ENCODE measurements at regions not wholly inside any gene's neighbourhood (a gene's known extent, or its start where the extent isn't known, plus 50 kb on each side); places are given as distances from the start of the nearest gene placed in this dataset.

DNA sequence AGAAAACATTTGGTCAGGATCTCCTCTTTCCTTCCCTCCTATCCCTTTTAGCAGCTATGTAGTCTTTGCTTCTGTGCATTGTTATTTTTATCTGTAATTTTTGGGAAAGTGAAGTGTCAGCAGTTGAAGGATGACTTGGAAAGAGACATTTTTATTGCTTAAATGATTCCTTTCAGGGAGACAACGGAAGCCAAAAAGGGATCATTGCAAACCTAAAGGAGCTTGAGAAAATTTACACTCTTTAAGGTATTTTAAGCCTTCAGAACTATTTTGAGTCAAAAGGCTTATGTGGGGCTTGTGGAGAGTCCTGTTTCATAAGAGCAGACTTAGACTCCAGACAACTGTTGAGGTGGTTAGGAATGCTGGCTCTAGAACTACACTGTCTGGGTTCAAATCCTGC, 281.6 kb downstream of the KIF4B start:
- in situ Hi-C loops (cut with MboI; ENCODE audit: low sequenced_read_pairs) = no loop called here
- DNase-seq (ENCODE audit: low spot score in 2 of 2) = no peak
- H3K36me3 ChIP-seq (replicated peaks) = no peaks in the 10 kb centered on the region
- no peaks in the 10 kb centered on the region for H3K9me3 ChIP-seq
- H3K4me3 ChIP-seq = no peak overlapping the region
- H3K4me1 ChIP-seq = no peaks in the 10 kb centered on the region
- no peaks in the 10 kb centered on the region for H3K27me3 ChIP-seq (ENCODE audit: low read depth)

DNA sequence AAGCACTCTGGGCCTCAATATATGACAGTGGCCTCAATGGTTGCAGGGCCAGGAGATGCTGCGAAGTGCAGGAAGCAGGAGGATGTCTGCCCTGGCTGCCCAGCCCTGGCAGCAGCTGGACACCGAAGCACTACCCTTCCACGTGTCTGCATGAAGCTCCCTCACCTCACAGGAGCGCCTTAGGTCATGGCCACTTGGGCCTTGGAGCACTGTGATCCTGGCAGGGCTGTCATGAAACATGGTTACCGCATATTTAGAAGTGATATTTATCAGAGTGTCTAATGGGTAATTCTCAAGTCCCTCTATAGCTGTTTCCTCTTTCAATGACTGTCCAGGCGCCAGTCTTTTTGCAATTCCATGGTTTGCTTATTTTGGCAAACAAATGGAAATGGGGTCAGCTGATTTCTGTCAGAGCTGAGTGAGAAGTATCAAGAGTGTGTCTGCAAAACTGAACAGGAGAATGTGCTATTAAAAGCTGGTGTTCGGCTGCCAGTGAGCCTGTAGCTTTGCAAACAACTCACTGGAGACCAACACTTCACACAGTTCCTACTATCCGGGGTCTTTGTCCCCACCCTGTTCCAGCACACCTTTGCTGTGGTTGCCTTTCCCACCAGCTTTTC, 285.9 kb downstream of the KIF4B start:
- Histone ChIP-seq H3K27me3 (ENCODE audit: low read depth) (no peaks in the 10 kb centered on the region), H3K9me3 (no peaks in the 10 kb centered on the region), H3K4me3 (no peak overlapping the region), H3K36me3 (replicated peaks) (no peaks in the 10 kb centered on the region), H3K4me1 (no peaks in the 10 kb centered on the region)
- in situ Hi-C loops (cut with MboI; ENCODE audit: low sequenced_read_pairs) = no loop called here
- no peak for DNase-seq (ENCODE audit: low spot score in 2 of 2)

DNA sequence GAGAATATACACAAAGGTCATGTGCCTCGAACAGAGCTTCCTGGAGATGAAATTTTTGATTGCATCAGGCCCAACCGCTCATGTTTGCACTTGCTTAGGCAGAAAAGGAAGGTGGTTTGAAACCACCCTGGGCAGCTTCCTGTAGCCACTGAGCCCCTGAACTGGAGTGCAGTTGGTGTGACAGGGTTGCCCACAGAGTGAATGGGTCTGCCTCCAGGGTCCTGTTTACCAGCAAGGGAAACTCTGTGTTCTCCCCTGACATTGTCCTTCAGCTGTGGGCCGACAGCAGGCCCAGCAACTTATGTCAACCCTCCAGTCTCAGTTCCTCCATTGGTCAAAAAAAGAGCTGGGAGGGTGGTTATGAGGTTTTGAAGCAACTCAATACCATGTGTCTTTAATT, 289.6 kb downstream of the KIF4B start:
- no peaks in the 10 kb centered on the region for H3K9me3 ChIP-seq
- H3K4me1 ChIP-seq = no peaks in the 10 kb centered on the region
- no peaks in the 10 kb centered on the region for H3K27me3 ChIP-seq (ENCODE audit: low read depth)
- no peak overlapping the region for H3K4me3 ChIP-seq
- no peaks in the 10 kb centered on the region for H3K36me3 ChIP-seq (replicated peaks)
- no peak for DNase-seq (ENCODE audit: low spot score in 2 of 2)
- in situ Hi-C loops (cut with MboI; ENCODE audit: low sequenced_read_pairs) = no loop called here

DNA sequence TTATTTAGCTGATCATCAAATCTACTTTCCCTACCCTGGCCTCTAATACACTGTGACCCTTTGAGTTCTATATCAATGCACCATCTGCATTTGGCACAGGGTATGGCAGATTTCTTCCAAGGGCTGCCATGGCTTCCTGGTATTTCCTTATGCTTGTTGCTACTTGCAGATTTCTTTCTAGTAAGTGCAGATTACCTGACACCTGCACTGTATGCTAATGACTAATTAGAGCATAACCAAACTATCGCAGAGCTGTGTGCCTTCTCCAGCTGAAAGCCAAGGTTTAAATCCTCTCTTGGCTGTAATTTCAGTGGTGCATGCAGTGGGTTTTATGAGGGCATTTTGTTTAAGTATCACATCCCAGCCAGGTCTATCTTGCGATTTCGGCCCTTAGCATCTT, 293.7 kb downstream of the KIF4B start:
- in situ Hi-C loops (cut with MboI; ENCODE audit: low sequenced_read_pairs) = no loop called here
- DNase-seq (ENCODE audit: low spot score in 2 of 2) = no peak
- Histone ChIP-seq H3K27me3 (ENCODE audit: low read depth) (no peaks in the 10 kb centered on the region), H3K9me3 (no peaks in the 10 kb centered on the region), H3K36me3 (replicated peaks) (no peaks in the 10 kb centered on the region), H3K4me3 (no peak overlapping the region), H3K4me1 (no peaks in the 10 kb centered on the region)

DNA sequence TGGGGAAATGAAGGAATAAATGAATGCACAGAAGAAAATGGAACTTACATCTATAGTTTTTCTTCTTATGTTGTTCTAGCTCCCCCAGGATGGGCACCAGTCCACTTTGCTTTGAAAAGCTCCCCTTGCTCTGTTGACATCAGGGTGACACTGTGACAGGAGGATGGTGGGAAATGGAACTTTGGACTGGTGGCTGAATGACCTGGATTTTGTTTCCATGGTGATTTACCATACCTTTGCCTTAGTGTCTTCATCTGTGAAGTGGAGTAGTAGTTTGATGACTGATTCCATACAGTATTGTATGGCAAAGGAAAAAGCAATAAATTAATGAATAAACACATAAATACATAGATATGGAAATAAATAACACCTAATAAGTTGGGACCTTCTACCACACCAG, 294.7 kb downstream of the KIF4B start:
- Histone ChIP-seq H3K36me3 (replicated peaks) (no peaks in the 10 kb centered on the region), H3K4me3 (no peak overlapping the region), H3K27me3 (ENCODE audit: low read depth) (no peaks in the 10 kb centered on the region), H3K4me1 (no peaks in the 10 kb centered on the region), H3K9me3 (no peaks in the 10 kb centered on the region)
- in situ Hi-C loops (cut with MboI; ENCODE audit: low sequenced_read_pairs) = no loop called here
- no peak for DNase-seq (ENCODE audit: low spot score in 2 of 2)

DNA sequence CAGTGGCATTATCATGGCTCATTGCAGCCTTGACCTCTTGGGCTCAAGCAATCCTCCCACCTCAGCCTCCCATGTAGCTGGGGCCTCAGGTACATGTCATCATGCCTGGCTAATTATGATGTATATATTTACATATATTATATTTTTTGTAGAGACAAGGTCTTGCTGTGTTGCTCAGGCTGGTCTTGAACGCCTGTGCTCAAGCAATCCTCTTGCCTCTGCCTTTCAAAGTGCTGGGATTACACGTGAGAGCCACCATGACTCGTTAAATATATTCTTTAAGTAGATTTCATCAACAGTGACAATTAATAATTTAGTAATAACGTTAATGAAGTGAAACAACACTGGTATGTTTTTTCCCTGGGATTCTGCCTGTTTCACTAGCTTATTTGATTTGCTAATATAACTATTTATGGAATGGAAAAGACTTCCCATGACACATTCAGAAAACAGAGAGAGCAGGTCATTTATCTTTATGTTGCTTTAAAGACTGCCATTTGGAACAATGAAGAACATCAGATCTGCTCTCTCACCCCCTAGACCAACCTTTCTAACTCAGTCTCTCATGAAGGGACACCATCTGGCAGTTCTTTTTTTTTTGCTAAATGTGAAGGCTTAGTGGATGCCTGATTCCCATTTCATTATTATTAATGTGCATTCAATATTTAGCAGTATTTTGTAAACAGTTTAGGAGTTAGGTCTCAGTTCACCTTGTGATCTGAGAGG, 295.6 kb downstream of the KIF4B start:
- Histone ChIP-seq H3K9me3 (no peaks in the 10 kb centered on the region), H3K4me1 (no peaks in the 10 kb centered on the region), H3K27me3 (ENCODE audit: low read depth) (no peaks in the 10 kb centered on the region), H3K36me3 (replicated peaks) (no peaks in the 10 kb centered on the region), H3K4me3 (no peak overlapping the region)
- DNase-seq (ENCODE audit: low spot score in 2 of 2) = no peak
- in situ Hi-C loops (cut with MboI; ENCODE audit: low sequenced_read_pairs) = no loop called here

DNA sequence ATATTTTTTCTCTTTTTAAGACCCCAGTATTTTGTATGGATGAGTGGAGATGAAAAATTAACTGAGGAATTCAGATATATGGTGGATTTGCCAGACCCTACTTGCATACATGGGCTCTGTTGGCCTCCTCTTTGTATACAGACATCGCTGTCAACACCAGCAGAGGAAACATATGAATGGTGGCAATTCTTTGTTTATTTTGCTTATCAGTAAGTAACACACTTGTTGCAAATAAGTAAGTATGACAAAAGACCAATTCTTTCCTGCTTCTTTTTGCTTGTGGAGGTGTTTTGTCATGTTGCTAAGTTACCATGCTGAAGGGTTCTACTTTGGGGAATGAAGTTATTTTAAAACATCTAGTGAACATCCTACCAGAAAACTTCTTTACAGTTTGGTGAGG, 298.2 kb downstream of the KIF4B start:
- Histone ChIP-seq H3K4me1 (no peaks in the 10 kb centered on the region), H3K27me3 (ENCODE audit: low read depth) (no peaks in the 10 kb centered on the region), H3K4me3 (no peak overlapping the region), H3K36me3 (replicated peaks) (no peaks in the 10 kb centered on the region), H3K9me3 (no peaks in the 10 kb centered on the region)
- in situ Hi-C loops (cut with MboI; ENCODE audit: low sequenced_read_pairs) = no loop called here
- DNase-seq (ENCODE audit: low spot score in 2 of 2) = no peak

DNA sequence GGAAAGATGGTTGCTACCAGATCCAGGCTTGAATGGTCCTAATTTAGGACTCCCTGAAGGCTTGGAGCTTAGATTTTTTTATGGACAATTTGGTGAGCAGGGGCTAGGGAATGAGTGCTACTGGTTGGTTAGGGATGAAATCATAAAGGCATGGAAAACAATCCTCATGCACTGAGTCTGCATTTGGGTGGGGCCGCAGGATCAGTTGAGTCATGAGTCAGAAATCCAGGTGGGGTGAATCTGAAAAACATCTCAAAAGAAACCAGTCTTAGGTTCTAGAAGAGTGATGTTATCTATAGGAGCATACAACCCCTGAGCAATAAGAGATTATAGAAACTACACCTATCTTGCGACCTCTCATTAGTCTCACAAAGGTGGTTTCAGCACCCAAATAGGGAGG, 300.0 kb downstream of the KIF4B start:
- Histone ChIP-seq H3K36me3 (replicated peaks) (no peaks in the 10 kb centered on the region), H3K4me1 (no peaks in the 10 kb centered on the region), H3K27me3 (ENCODE audit: low read depth) (no peaks in the 10 kb centered on the region), H3K4me3 (no peak overlapping the region), H3K9me3 (no peaks in the 10 kb centered on the region)
- in situ Hi-C loops (cut with MboI; ENCODE audit: low sequenced_read_pairs) = no loop called here
- DNase-seq (ENCODE audit: low spot score in 2 of 2) = no peak

DNA sequence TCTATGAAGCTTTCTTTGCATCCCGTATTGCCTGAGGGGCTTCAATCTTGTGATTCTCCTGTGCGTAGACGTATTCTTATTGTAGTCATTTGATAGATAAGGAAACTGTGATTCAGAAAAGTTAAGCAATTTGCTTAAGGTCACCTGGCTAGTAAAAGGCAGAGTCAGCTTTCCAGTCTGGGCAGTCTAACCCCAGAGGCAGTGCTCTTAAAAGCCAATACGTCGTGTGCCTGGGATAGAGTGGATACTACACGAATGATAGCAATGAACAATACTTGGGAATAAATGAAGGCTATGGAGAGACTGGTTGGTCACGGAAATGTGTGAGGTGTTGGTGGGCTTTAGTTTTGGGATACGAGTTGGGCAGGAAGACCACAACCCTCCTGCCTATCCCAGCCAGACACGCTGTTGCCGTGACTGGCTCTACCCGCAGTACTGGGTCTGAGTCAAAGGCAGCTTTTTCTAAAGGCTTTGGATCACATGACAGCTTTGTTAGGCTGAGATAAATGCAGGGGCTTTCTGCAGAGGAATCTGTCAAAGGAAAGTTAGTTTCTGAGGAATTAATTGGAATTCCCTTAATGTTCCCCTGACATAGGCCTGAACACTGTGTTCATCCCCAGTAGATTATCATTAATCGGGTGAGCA, 302.6 kb downstream of the KIF4B start:
- no peak for DNase-seq (ENCODE audit: low spot score in 2 of 2)
- no peak overlapping the region for H3K4me3 ChIP-seq
- H3K36me3 ChIP-seq (replicated peaks) = no peaks in the 10 kb centered on the region
- in situ Hi-C loops (cut with MboI; ENCODE audit: low sequenced_read_pairs) = no loop called here
- H3K27me3 ChIP-seq (ENCODE audit: low read depth) = no peaks in the 10 kb centered on the region
- no peaks in the 10 kb centered on the region for H3K4me1 ChIP-seq
- H3K9me3 ChIP-seq = no peaks in the 10 kb centered on the region

DNA sequence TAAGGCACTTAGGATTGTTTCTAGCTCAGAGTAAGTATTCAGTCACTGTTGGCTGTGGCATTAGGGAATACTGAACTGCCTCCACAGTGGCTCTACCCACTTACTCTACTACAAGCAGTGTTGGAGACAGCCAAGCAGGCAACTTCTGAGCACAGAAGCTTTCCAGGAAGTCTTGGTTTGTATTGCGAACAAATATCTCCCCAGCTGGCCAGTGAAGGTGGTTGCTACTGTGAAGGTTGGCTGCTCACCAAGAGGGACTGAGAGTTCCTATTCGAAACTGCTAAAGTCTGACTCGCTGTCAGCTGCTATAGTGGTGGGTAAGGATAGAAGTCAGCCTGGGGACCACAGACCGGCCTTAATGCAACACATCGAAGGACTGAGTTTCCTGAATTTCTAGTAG, 319.1 kb downstream of the KIF4B start:
- Histone ChIP-seq H3K9me3 (no peaks in the 10 kb centered on the region), H3K4me3 (no peak overlapping the region), H3K4me1 (no peaks in the 10 kb centered on the region), H3K27me3 (ENCODE audit: low read depth) (no peaks in the 10 kb centered on the region), H3K36me3 (replicated peaks) (no peaks in the 10 kb centered on the region)
- DNase-seq (ENCODE audit: low spot score in 2 of 2) = no peak
- in situ Hi-C loops (cut with MboI; ENCODE audit: low sequenced_read_pairs) = no loop called here

DNA sequence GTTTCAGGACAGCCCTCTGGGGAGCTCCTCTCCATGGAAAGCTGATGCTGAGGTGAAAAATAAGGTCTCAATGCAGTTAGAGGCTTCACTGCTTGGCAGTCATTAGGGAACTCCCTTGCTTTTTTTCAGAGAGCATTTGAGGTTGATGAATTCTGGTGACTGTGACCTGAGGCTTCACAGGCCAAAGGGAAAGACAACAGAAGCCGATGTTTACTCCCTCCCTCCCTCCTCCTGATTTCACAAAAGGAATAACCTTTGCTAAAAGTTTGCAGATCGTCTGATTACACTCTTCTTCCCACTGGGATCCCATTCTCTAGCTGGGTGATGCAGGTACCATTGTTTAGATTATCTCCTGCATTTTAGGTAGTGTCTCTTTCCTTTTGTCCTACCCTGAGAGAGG, 329.4 kb downstream of the KIF4B start:
- no peak for DNase-seq (ENCODE audit: low spot score in 2 of 2)
- no peaks in the 10 kb centered on the region for H3K4me1 ChIP-seq
- H3K4me3 ChIP-seq = no peak overlapping the region
- H3K36me3 ChIP-seq (replicated peaks) = no peaks in the 10 kb centered on the region
- H3K9me3 ChIP-seq = no peaks in the 10 kb centered on the region
- in situ Hi-C loops (cut with MboI; ENCODE audit: low sequenced_read_pairs) = no loop called here
- no peaks in the 10 kb centered on the region for H3K27me3 ChIP-seq (ENCODE audit: low read depth)

DNA sequence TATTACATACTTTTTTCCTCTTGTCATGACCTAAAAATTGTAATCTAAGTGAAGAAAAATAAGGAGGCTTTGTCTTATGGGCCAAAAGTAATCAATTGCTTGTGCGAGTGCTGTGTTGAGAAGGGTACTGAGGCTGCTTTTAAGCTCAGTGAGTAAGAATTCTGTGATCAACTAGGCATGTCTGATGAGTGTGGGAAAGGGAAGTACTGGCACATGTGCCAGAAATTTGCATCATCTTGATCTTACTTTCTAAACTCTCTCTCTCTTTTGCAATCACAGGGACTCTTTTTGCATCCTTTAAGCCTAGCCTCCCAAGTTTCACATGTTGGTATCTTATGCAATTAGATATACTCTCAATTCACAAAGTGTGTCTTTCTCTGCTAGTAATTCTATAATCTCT, 329.9 kb downstream of the KIF4B start:
- H3K4me3 ChIP-seq = no peak overlapping the region
- no peaks in the 10 kb centered on the region for H3K36me3 ChIP-seq (replicated peaks)
- no peaks in the 10 kb centered on the region for H3K27me3 ChIP-seq (ENCODE audit: low read depth)
- H3K9me3 ChIP-seq = no peaks in the 10 kb centered on the region
- H3K4me1 ChIP-seq = no peaks in the 10 kb centered on the region
- DNase-seq (ENCODE audit: low spot score in 2 of 2) = no peak
- in situ Hi-C loops (cut with MboI; ENCODE audit: low sequenced_read_pairs) = no loop called here

DNA sequence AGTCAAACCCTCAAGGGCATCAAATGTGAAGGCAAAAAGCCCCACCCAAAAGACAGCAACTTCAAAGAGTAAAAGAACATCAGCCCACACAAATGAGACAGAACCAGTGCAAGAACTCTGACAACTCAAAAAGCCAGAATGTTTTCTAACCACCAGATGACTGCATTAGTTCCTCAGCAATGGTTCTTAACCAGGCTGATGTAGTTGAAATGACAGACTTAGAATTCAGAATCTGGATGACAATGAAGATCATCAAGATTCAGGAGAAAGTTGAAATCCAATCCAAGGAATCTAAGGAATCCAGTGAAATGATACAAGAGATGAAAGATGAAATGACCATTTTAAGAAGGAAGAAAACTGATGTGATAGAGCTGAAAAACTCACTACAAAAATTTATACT, 339.7 kb downstream of the KIF4B start:
- no peak for DNase-seq (ENCODE audit: low spot score in 2 of 2)
- H3K36me3 ChIP-seq (replicated peaks) = no peaks in the 10 kb centered on the region
- H3K9me3 ChIP-seq = no peaks in the 10 kb centered on the region
- no peaks in the 10 kb centered on the region for H3K27me3 ChIP-seq (ENCODE audit: low read depth)
- in situ Hi-C loops (cut with MboI; ENCODE audit: low sequenced_read_pairs) = no loop called here
- no peaks in the 10 kb centered on the region for H3K4me1 ChIP-seq
- H3K4me3 ChIP-seq = no peak overlapping the region

DNA sequence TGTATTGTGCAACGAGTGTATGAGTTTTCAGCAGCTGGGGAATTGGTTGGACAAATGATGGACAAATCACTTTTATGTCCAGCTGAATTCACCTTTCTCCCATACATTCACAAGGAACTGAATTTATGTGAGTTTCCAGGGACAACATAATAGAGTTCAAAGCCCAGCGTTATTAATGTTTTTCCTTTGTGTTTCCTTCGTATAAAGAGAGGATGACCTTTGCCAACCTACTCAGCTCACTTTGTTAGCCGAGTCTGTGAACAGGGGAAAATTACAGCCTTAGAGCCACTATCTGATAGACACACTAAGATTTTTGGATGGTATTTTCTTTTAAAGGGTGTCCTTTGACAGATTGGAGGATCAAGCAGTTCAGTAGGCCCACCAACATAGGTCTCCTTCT, 352.5 kb downstream of the KIF4B start:
- no peak for DNase-seq (ENCODE audit: low spot score in 2 of 2)
- in situ Hi-C loops (cut with MboI; ENCODE audit: low sequenced_read_pairs) = no loop called here
- Histone ChIP-seq H3K27me3 (ENCODE audit: low read depth) (no peaks in the 10 kb centered on the region), H3K9me3 (no peaks in the 10 kb centered on the region), H3K4me1 (no peaks in the 10 kb centered on the region), H3K36me3 (replicated peaks) (no peaks in the 10 kb centered on the region), H3K4me3 (no peak overlapping the region)
